ENCODE measurements at regions not wholly inside any gene's neighbourhood (a gene's known extent, or its start where the extent isn't known, plus 50 kb on each side); places are given as distances from the start of the nearest gene placed in this dataset.
A peak's percentile ranks its signal among the peaks of the same experiment; 100 is the strongest.

DNA sequence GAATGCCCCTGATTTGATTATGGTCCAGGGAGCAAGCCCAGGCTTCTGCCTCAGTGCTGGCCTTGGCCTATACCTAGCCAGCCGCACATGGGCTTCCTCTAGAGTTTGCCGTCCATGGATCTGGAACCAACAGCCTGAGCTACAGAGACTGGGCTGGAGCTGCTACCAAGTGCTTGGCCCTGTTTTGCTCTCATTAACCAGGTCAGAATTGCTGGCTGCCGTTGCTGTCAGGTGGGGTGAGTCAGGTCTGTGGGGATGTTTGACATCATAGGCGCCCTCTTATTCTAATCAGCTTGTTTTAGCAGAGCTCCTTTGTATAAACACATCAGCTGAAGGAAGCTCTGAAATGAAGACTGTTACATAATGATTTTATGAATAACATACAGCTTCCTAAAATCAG lies 83.1 kb upstream of the PHACTR2 start:
- no peak for DNase-seq

DNA sequence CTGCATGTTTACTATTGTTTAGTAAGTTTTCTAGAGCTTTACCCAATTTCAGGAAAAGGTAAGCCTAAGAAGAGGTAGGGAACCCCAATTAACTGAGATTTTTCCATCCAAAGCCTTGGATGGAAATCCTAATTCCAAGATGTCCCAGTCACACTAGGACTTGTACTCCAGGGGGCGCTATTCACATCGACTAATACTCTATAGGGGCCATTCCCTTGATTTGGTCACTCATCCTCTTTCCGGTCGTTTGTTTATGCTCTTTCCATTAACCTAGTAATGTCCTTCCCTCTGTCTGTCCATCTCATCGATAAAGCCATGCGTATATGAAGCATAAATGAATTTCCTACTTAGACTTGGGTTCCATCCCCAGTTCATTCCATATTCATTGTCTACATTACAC lies 80.8 kb upstream of the FUCA2 start:
- no peak for DNase-seq

DNA sequence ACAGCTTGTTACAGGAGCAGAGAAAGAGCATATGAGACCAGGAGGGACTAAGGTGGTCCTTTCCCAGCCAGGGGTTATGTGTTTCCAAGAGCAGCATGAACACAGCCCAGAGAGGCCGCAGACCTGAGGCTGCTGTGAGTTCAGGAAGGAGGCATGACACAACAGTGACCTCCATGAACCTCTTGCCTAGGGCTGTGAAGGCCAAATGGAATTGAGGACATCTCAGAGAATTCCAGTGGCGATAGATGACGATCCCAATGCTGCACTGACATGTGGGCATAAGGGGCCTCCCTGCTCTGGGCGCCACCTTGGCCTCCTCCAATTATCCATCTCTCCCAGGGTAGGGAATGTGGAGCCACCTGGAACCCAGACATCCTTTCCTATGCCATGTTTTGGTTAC lies 79.9 kb upstream of the FUCA2 start:
- DNase-seq: no peak

- DNase-seq: no peak
Observed at GRCh38 chr6:143589162-143589561, 77.6 kb upstream of the FUCA2 start.

- DNase-seq: no peak
Observed at GRCh38 chr6:143586557-143586956, 75.0 kb upstream of the FUCA2 start.

GRCh38 chr6:143585716-143586115 lies 74.2 kb upstream of the FUCA2 start:
- no peak for DNase-seq

GRCh38 chr6:143585241-143585640 lies 73.7 kb upstream of the FUCA2 start:
- DNase-seq: no peak

DNA sequence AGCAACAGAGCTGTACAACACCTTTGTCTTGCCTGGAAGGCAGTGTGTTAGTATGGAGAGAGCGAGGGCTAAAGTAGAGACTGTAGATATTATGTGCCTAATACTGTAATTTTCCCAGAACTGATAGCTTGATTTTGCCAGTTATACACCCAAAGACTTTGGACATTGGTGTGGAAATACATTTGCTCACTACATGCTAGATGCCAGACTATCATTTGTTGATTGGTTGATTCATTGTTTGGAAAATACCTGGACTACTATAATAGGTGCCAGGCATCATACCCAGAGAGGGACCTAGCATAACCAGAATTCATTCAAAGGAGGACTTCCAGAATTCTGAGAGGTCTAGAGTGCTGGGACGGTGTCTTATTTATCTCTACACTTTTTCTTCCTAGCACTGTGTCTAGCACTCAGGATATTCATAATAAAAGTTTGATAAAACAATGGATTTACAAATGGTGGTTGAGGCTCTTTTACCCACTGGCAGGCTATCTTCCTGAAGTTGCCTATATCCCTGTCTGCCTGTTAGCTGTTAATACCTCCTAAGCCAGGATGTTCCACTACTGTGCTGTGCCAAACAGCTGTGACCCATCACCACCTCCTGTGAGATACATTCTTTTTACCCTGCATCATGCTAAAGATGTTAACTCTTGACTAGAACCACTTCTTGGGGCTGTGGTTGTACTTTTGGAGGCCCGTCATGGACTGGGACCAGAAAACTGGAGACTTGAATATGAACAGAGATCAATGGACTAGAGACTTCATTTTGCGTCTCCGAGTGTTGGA lies 72.2 kb upstream of the FUCA2 start:
- no peak for DNase-seq

- no peak for DNase-seq
Observed at GRCh38 chr6:143581835-143582480, 70.4 kb upstream of the FUCA2 start.

GRCh38 chr6:143579703-143580102 lies 68.2 kb upstream of the FUCA2 start:
- DNase-seq: no peak

DNA sequence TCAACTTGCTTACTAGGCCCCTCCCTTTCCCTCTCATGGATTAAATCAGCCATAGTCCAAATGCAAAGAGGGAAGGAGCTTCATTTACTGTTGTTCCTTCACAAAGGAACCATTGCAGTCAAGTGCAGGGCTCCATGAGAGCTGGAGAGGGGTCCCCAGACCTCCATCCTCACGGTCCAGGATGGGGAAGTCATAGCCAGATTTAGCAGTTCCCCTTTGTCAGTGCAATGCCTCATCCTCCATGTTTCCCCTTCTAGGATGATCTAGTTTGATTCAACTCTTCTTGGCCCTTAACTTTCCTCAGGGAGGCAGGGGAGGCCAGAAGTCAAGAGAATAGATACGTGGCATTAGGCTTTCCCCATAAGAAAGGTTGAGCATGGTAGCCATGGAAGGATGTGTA lies 66.5 kb upstream of the FUCA2 start:
- DNase-seq: no peak

DNA sequence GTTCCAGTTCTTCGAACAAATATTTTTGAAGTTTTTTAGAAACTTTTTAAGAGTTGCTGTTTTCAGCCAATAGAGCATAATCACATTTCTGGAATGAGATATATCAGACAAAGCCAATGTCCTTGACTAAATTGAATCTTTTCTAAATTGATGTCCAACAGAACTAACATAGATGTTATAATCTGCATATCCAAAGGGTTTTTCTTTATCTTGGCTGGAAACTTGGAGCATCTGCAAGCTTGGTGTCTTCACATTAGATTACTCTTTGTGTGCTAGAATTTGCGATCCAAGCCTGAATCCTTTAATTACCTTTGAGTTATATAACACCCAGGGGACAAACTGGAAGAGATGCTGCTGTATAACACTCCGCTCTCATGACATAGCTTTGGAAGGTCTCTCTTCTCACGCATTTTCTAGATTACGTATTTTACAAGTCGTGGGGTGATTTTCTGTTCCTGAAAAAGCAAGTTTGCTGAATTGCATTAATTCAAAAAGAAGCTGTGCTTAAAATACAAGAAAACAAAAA lies 64.4 kb upstream of the FUCA2 start:
- no peak for DNase-seq

GRCh38 chr6:143575440-143575839 lies 63.9 kb upstream of the FUCA2 start:
- DNase-seq: peak; percentile 66 to 83

- no peak for DNase-seq
Observed at GRCh38 chr6:143570147-143570853, 58.8 kb upstream of the FUCA2 start.

DNA sequence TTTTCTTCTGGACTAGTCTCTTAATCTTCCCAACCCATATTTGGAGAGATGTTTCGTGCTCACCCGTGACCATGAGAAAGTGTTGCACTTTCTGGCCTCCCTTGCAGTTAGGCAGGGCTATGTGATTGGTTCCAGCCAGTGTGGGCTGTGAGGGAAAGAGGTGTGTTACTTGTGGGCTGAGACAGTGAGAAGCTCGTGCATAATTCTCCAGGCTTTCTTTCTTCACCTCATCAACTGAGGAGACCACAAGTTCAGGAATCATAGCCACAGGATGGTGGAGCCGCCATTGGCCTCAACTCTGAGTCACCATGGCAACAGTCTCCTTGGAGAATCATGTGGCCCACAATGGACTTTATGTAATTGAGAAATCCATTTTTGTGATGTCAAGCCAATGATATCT lies 57.5 kb upstream of the FUCA2 start:
- peak in 1 of 2 donors; percentile 27 for DNase-seq

- no peak for DNase-seq
Observed at GRCh38 chr6:143564484-143565017, 53.0 kb upstream of the FUCA2 start.

DNA sequence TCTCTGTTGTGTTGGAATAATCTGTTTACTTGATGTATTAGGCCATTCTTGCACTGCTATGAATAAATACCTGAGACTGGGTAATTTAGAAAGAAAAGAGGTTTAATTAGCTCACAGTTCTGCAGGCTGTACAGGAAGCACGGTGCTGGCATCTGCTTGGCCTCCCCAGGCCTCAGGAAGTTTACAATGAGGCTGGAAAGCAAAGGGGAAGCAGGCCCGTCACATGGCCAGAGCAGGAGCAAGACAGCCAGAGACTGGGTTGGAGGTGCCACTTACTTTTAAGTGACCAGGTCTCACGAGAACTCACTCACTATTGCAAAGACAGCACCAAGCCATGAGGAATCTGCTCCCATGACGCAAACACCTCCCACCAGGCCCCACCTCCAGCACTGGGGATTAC lies 50.6 kb upstream of the FUCA2 start:
- DNase-seq: no peak

All from CD4-positive, alpha-beta T cell treated with Interferon alpha-2 for 1 hour (primary cell).